ENCODE measurements at regions not wholly inside any gene's neighbourhood (a gene's known extent, or its start where the extent isn't known, plus 50 kb on each side); places are given as distances from the start of the nearest gene placed in this dataset.
"Not testable (repeated sequence)": the region's sequence is repeated elsewhere in the genome, so short reads cannot be mapped to it uniquely, and the experiment has no call there.

- no peak for DNase-seq
Observed at GRCh38 chr2:195569255-195569654, 87.8 kb upstream of the SLC39A10 start.

GRCh38 chr2:195564625-195565135, 92.3 kb upstream of the SLC39A10 start:
- DNase-seq, result not testable (repeated sequence)

GRCh38 chr2:195563857-195564512, 93.0 kb upstream of the SLC39A10 start:
- DNase-seq, result no peak

GRCh38 chr2:195562570-195563566, 94.2 kb upstream of the SLC39A10 start:
- no peak for DNase-seq

GRCh38 chr2:195561116-195561921, 95.7 kb upstream of the SLC39A10 start:
- DNase-seq, result no peak

GRCh38 chr2:195560209-195560895, 96.7 kb upstream of the SLC39A10 start:
- no peak for DNase-seq

- DNase-seq, result no peak
Observed at GRCh38 chr2:195559431-195559914, 97.6 kb upstream of the SLC39A10 start.

- DNase-seq, result no peak
Observed at GRCh38 chr2:195555971-195556370, 101.1 kb upstream of the SLC39A10 start.

GRCh38 chr2:195552581-195552980, 104.4 kb upstream of the SLC39A10 start:
- DNase-seq, result no peak

GRCh38 chr2:195548198-195548940, 108.7 kb upstream of the SLC39A10 start:
- no peak for DNase-seq

GRCh38 chr2:195547268-195547840, 109.7 kb upstream of the SLC39A10 start:
- DNase-seq, result not testable (repeated sequence)

GRCh38 chr2:195545811-195546210, 111.2 kb upstream of the SLC39A10 start:
- no peak for DNase-seq

- no peak for DNase-seq
Observed at GRCh38 chr2:195543902-195544894, 112.8 kb upstream of the SLC39A10 start.

- DNase-seq, result no peak
Observed at GRCh38 chr2:195543063-195543462, 114.0 kb upstream of the SLC39A10 start.

GRCh38 chr2:195542067-195542466, 115.0 kb upstream of the SLC39A10 start:
- no peak for DNase-seq

GRCh38 chr2:195538937-195539336, 118.1 kb upstream of the SLC39A10 start:
- no peak for DNase-seq

GRCh38 chr2:195537811-195538210, 119.2 kb upstream of the SLC39A10 start:
- DNase-seq, result no peak

- DNase-seq, result no peak
Observed at GRCh38 chr2:195536906-195537305, 120.1 kb upstream of the SLC39A10 start.

GRCh38 chr2:195535911-195536522, 121.0 kb upstream of the SLC39A10 start:
- no peak for DNase-seq

Data from NCI-H1694 treated with DMSO at 0.1 percent for 48 hours (cell line).